GM18870 (cell line): ENCODE measurements at regions not wholly inside any gene's neighbourhood (a gene's known extent, or its start where the extent isn't known, plus 50 kb on each side); places are given as distances from the start of the nearest gene placed in this dataset.
"Not testable (repeated sequence)": the region's sequence is repeated elsewhere in the genome, so short reads cannot be mapped to it uniquely, and the experiment has no call there.

ENCODE experiments used
- ATAC-seq: cut with Tn5 transposase; IDR thresholded peaks from one replicate; pipeline ENCODE4 v1.9.1; 2021; ENCODE audit warnings: moderate library complexity; ENCODE audit not compliant: unreplicated experiment

- no peak for ATAC-seq
These were observed 379.6 kb downstream of the ARL4A start for GRCh38 chr7:13067036-13067435.

GRCh38 chr7:13068032-13068431 lies 380.6 kb downstream of the ARL4A start:
- no peak for ATAC-seq

GRCh38 chr7:13069841-13070240 lies 382.4 kb downstream of the ARL4A start:
- no peak for ATAC-seq

DNA sequence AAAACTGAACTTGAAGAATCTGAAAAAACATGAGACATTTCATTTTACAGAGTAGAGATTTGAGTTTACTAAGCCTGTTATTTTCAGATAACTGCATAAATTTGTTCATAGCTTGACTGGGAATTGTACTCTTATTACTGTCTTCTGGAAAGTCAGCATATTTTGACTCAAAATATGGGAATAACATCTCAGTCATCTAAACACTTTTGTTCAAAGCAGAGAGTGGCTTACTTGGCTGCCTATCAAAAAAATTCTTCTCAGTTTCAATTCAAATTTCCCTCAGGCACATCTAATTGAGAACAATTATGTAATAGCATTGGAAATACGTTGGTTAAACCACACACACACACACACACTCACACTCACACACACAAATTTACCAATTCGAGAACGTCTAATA lies 384.6 kb downstream of the ARL4A start:
- ATAC-seq: no peak

GRCh38 chr7:13077466-13077865 lies 390.0 kb downstream of the ARL4A start:
- no peak for ATAC-seq

GRCh38 chr7:13078105-13078504 lies 390.7 kb downstream of the ARL4A start:
- ATAC-seq: no peak

DNA sequence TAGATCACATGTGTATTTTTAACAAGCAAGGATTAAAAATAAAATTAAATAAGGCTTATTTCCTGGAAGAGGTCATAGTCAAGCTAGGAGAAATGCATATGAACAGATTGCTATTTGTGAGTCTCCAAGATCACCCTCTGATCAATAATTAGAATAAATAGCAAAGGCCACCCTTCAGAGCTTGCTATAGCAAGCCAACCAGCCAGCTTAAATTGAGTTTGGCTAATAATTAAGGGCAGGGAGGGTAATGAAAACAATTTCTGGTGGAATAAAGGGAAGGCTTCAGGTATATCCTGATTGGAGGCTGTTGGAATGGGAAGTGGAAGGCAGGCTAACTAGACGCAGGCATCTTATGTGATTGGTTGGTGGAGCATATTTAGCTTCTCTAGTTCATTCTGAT lies 403.5 kb downstream of the ARL4A start:
- no peak for ATAC-seq

DNA sequence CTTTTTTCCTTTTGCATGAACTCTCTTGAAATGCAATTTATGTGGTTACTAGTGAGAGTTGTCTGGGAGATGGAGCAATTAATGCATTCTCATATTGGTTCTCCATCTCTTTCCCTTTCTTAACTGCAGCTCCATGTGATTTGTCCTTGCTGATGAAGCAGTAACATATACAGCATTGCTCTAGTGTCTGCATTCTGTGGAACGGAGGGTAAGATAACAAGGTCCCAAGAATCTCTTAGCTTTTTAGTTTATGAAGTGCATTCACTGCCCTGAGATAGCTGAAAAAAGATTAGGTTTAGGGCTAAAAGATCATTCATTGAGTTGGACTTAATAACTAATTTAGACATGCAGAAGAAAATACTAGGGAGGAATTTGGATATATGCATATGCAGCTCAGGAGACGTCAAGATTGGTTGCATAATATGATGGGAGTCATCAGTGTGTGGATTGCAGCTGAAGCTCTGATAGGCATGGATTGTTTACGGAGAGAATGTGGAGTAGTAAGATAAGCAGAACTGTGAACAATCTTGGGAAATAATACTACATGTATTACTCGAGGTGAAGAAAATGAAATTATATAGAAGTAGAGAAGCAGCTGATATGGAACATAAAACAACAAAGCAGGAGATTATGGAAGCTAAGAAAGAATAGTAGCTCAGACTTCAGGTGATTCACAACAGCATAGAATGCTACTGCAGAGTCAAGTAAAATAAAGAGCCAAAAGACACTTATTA lies 404.7 kb downstream of the ARL4A start:
- ATAC-seq: no peak

DNA sequence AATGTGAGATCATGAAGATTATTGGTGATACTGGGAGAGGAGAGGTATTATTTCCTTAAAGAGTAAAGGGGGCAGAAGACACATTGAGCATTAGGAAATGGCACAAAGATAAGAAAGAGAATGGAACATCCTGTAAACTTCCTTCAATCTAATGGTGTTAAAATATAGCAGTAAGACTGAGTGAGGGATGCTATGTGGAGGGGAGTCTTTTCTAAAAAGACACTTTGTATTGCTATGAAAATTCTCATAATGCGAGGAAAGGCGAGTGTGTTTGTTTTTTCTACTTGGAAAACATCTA lies 405.2 kb downstream of the ARL4A start:
- no peak for ATAC-seq

DNA sequence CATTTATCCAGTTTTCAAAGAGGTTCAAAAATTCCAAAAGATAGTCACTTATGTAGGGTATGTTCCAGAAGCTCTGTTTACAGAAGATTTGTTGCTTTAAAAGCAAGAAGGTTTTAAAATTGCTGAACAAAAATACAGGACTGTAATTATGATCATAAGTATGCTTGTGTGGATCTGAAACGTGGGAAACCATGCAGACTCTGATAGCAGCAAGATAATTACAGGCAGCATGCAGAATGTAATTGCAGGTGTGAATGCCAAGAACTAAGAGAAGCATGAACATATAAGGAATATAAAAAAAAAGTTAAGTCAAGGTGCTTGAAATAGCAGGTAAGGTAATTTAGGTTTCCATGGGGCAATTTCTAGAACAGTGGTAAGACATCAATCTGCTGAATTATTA lies 405.7 kb downstream of the ARL4A start:
- no peak for ATAC-seq

GRCh38 chr7:13097499-13097898 lies 410.1 kb downstream of the ARL4A start:
- no peak for ATAC-seq

DNA sequence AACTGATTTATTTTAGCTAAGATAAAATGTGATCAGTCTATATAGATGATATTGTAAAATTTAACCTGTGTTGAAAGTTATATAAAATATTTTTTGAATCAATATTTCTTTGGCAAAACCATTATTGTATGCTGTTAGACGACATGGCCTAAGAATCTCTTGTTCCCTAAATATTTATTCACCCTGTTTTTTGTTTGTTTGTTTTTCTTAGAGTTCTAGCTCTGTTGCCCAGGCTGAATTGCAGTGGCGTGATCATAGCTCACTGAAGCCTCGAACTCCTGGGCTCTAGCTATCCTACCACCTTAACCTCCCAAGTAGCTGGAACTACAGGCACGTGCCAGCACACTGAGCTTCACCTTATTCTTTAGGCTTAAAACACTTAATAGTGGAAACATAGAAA lies 410.7 kb downstream of the ARL4A start:
- ATAC-seq: no peak

DNA sequence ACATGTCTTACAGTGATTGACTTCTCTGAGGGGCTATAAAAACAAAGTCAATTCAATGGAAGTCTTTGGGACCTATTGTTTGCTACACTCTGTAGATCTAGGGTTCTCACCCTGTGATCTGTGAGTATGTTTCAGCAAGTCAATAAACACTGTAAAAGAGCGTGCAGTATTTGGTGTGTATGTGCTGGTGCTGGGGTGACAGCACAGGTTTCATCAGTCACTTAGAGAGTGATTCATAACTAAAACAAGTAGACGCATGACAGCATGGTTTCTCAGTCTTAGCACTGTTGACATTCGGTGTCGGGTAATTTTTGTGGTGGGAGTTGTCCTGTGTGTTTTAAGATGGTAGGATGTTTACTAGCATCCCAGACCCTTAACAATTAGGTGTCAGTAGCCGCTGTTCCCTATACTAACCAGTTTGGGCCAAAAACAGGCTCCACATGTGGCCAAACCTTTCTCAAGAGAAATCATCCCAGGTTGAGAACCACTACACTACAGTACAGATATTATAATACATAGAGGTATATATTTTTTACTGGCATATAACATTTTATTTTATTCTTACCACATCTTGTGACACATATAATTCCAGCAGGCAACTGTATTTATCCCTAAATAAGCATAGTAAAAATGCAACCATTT lies 411.8 kb downstream of the ARL4A start:
- ATAC-seq: peak; percentile 87

GRCh38 chr7:13104128-13104527 lies 416.7 kb downstream of the ARL4A start:
- ATAC-seq: no peak

DNA sequence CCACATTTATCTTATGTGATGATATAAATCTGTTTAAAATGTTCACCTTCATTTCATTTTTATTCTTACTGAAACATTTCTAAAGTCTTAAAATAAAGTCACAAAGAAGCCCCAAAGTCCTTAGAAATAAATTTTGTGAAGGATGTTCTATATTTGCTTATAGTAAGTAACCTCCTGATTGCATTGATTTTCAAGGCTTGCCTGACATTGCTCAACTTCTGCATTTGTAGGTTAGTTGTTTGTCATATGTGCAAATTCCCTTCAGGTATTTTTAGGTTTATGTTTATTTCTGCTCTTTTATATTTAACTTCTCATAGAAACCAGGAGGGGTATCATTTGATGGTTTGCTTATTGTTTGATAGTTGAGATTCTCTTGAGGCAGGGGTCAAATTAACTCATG lies 417.8 kb downstream of the ARL4A start:
- ATAC-seq: no peak

DNA sequence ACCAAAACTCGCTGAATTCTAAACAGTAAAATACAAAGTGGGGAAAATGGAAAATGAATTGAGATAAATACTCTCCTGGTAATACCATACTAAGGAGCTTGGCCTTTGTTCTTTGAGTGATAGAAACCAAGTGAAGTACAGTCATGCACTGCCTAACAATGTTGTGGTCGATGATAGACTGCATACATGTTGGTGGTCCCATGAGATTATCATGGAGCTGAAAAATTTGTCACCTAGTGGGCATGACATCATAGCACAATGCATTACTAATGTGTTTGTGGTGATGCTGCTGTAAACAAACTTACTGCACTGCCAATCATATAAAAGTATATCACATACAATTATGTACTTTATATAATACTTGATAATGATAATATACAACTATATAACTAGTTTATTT lies 419.1 kb downstream of the ARL4A start:
- no peak for ATAC-seq

- ATAC-seq: no peak
These were observed 419.9 kb downstream of the ARL4A start for GRCh38 chr7:13107291-13107690.

DNA sequence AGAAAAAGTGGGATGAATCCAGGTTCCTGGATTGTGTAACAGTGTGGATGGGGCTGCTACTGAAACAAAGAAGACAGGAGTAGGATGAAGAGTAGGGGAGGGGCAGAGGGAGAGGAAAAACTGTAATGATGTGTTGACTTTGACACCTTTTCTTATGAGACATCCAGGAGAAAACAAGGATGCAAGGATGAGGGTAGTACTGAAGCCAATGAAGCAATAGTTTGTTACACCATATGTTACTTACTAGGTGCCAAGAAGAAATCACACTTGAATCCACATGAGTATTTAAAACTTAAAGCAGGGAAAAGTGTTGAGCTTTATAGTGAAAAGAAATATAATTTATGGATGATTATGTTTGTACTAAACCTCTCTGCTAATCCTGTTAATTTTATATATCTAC lies 420.6 kb downstream of the ARL4A start:
- ATAC-seq: no peak

DNA sequence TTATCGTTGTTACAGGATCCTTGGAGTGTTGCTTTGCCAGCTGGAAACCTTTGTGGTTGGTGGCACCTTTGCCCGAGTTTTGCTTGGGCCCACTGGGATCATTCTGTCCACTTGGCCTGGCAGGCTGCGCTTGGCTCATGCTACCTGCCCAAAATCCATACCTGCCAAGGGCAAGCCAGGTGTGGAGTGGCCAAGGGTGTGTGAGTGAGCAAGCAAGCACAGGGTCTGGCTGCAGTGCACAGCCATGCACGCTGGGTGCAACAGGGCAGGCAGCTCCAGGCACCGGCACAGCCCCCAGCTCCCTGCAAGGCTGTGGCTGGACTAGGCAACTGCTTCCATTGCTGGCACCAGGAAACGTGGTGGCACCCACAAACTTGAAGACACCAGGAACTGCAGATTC lies 421.8 kb downstream of the ARL4A start:
- no peak for ATAC-seq

DNA sequence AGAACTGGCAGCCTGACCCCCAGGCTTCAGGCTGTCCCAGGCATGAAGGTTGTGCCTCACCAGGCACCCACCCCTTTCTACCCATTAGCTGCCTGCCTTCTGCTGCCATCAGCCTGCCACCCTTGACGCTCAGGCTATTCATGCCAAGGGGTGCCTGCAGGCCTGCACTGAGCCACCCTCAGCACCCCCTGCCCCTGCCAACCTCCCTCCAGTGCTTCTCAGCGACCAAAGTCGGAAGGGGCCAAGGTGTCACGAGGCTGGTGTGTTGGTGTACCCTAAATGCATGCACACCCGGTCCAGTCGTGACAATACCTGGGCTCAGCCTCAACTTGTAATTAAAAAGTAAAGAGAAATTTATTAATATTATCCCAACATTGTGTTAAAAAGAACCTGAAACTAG lies 422.7 kb downstream of the ARL4A start:
- no peak for ATAC-seq

DNA sequence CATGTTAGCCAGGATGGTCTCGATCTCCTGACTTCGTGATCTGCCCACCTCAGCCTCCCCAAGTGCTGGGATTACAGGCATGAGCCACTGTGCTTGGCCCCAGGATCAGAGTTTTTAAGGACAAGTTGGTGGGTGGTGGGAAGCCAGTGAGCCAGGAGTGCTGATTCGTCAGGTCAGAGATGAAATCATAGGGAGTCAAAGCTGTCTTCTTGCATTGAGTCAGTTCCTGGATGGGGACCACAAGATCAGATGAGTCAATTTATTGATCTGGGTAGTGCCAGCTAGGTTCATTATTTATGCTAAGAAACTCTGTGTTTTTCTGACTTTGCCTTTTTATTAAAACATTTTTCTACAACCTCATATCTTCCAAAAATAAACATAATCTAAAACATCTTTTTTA lies 423.8 kb downstream of the ARL4A start:
- no peak for ATAC-seq

- not testable (repeated sequence) for ATAC-seq
These were observed 426.8 kb downstream of the ARL4A start for GRCh38 chr7:13114240-13114639.

DNA sequence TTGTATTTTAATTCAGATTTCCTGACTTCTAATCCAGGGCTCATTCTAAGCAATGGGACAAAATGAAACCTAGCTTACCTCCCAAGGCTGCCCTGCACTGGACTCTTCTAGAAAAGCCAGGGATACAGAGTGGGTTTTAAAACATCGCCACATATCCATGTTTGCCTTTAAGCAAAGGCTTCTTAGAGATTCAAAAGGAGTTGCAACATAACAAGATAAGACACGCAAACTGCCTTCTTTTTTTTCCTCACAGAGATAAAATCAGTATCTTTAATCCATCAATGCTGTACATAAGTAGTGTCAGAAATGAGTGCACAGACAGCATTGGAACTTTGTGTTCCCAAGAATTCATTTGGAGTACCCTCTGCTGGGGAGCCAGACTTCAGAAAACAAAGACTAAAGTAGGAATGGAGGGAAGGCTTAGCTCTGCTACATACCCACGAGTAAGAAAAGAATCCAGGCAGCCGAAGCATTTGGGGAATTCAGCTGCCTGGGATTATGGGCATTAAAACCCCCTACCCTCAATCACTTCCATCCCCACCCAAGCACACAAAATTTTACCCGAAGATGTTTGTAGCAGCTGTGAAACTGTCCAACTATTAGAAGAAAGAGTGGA lies 427.8 kb downstream of the ARL4A start:
- ATAC-seq: no peak
